HCT116 (cell line): ENCODE measurements at regions not wholly inside any gene's neighbourhood (a gene's known extent, or its start where the extent isn't known, plus 50 kb on each side); places are given as distances from the start of the nearest gene placed in this dataset.

Experiments used
- ATAC-seq: fragments of 200-7000 bp; cut with Tn5 transposase; 2 replicates; pipeline ENCODE4 v1.9.1; 2020; ENCODE audit warnings: mild to moderate bottlenecking, moderate library complexity
- BruUV-seq: library from RNA; stranded (reverse); fragments of 400-500 nt; replicated peaks from 2 replicates; lab custom pipeline; 2021; lab: Mats Ljungman, UMichigan
- CTCF ChIA-PET: fragments of 300-600 bp; sonication (Branson Sonifier 250); formaldehyde crosslinking; loops from one replicate; lab custom pipeline; 2021; ENCODE audit warnings: antibody characterized with exemption; lab: Charles Lee
- POLR2A ChIA-PET: fragments of 300-600, 350-600 bp; sonication (Branson Sonifier 250); formaldehyde crosslinking; loops from one replicate; lab custom pipeline; 2021; ENCODE audit warnings: antibody characterized with exemption; lab: Charles Lee
- RAD21 ChIA-PET, 2 experiments: fragments of 300-600 bp; sonication (Branson Sonifier 250); formaldehyde crosslinking; loops; one replicate each; lab custom pipeline; 2023; ENCODE audit warnings: low total read pairs in 2 of 2; ENCODE audit not compliant: uncharacterized antibody in 2 of 2, unreplicated experiment in 2 of 2, low non-redundant PET in 1 of 2; lab: Charles Lee
- DNase-seq: peaks from one replicate; pipeline ENCODE4 v3.0.0-alpha.2; 2010; ENCODE audit warnings: low read depth, low spot score
- H2AFZ ChIP-seq: fragments of 200-600 bp; shearing (Covaris generic), sonication (generic); 2 replicates; pipeline ENCODE4 v1.6.1; 2017; ENCODE audit warnings: low read depth, mixed run types, mixed read lengths, antibody characterized with exemption, low read length; ENCODE audit not compliant: poor library complexity, severe bottlenecking
- H3K27ac ChIP-seq: 2 replicates; pipeline ENCODE4 v1.5.1; 2012; ENCODE audit warnings: low read depth, low read length
- H3K27me3 ChIP-seq: fragments of 200-600 bp; sonication (generic); 2 replicates; pipeline ENCODE4 v1.6.1; 2016; ENCODE audit warnings: mixed run types, low read length, mixed read lengths; ENCODE audit not compliant: insufficient read depth
- H3K36me3 ChIP-seq, 2 experiments: fragments of 200-500 bp in 1 of 2; fragments of 200-600 bp in 1 of 2; sonication (Bioruptor generic) in 1 of 2; sonication (generic) in 1 of 2; 2 replicates each; pipeline versions ENCODE4 v1.5.1 to v1.6.1; 2014 to 2016; ENCODE audit warnings: low read length in 2 of 2, inconsistent platforms in 1 of 2, mixed read lengths in 1 of 2, mixed run types in 1 of 2; ENCODE audit not compliant: insufficient read depth in 2 of 2, control insufficient read depth in 1 of 2
- H3K4me1 ChIP-seq, 2 experiments: fragments of 200-600 bp in 1 of 2; sonication (generic) in 1 of 2; 2 replicates each; pipeline versions ENCODE4 v1.5.1 to v1.6.1; 2012 to 2017; ENCODE audit warnings: low read length in 2 of 2, inconsistent platforms in 1 of 2, mild to moderate bottlenecking in 1 of 2, mixed read lengths in 1 of 2, mixed run types in 1 of 2, moderate library complexity in 1 of 2; ENCODE audit not compliant: insufficient read depth in 2 of 2, control insufficient read depth in 1 of 2
- H3K4me2 ChIP-seq: fragments of 200-600 bp; sonication (generic); 2 replicates; pipeline ENCODE4 v1.6.1; 2017; ENCODE audit warnings: mixed run types, low read length, mixed read lengths
- H3K4me3 ChIP-seq, 2 experiments: fragments of 200-600 bp in 1 of 2; sonication (generic) in 1 of 2; replicated peaks in 1 of 2; 2 replicates each; pipeline ENCODE4 v1.5.1; 2011 to 2016; ENCODE audit warnings: low read length in 2 of 2, control low read depth in 1 of 2, low read depth in 1 of 2, mild to moderate bottlenecking in 1 of 2, mixed read lengths in 1 of 2, mixed run types in 1 of 2
- H3K79me2 ChIP-seq: fragments of 200-600 bp; sonication (generic); 2 replicates; pipeline ENCODE4 v1.6.1; 2017; ENCODE audit warnings: mild to moderate bottlenecking, mixed run types, low read length, moderate library complexity, mixed read lengths; ENCODE audit not compliant: insufficient read depth
- H3K9ac ChIP-seq: fragments of 200-600 bp; sonication (generic); 2 replicates; pipeline ENCODE4 v1.6.1; 2016; ENCODE audit warnings: low read length, mixed read lengths
- H3K9me2 ChIP-seq: fragments of 200-600 bp; sonication (generic), shearing (Covaris generic); 2 replicates; pipeline ENCODE4 v1.6.1; 2017; ENCODE audit warnings: mixed run types, mild to moderate bottlenecking, moderate library complexity; ENCODE audit not compliant: insufficient read depth
- H3K9me3 ChIP-seq, 2 experiments: fragments of 200-500 bp in 1 of 2; fragments of 200-600 bp in 1 of 2; sonication (Bioruptor generic) in 1 of 2; sonication (generic) in 1 of 2; 2 replicates each; pipeline ENCODE4 v1.6.1; 2014 to 2017; ENCODE audit warnings: low read length in 2 of 2, mixed read lengths in 2 of 2, inconsistent platforms in 1 of 2, low read depth in 1 of 2, mild to moderate bottlenecking in 1 of 2, mixed run types in 1 of 2, moderate library complexity in 1 of 2; ENCODE audit not compliant: control insufficient read depth in 1 of 2, insufficient read depth in 1 of 2
- H4K20me1 ChIP-seq: fragments of 200-600 bp; sonication (generic), shearing (Covaris generic); 2 replicates; pipeline ENCODE4 v1.6.1; 2017; ENCODE audit warnings: mixed run types, mild to moderate bottlenecking, moderate library complexity; ENCODE audit not compliant: insufficient read depth
- ATF3 ChIP-seq: IDR thresholded peaks from 2 replicates; pipeline ENCODE4 v1.6.1; 2012
- CTCF ChIP-seq, 3 experiments: fragments of 200-600 bp in 1 of 3; sonication (generic) in 1 of 3; IDR thresholded peaks in 2 of 3; conservative IDR thresholded peaks in 1 of 3; 2 replicates each; pipeline ENCODE4 v1.5.1; 2012 to 2017; ENCODE audit warnings: low read depth in 2 of 3, low read length in 2 of 3, antibody characterized with exemption in 1 of 3, borderline replicate concordance in 1 of 3, control low read depth in 1 of 3, mild to moderate bottlenecking in 1 of 3, mixed read lengths in 1 of 3, mixed run types in 1 of 3, moderate library complexity in 1 of 3; ENCODE audit not compliant: insufficient read depth in 1 of 3
- EGR1 ChIP-seq: IDR thresholded peaks from 2 replicates; pipeline ENCODE4 v1.6.1; 2012; ENCODE audit warnings: low read depth
- ELF1 ChIP-seq: IDR thresholded peaks from 2 replicates; pipeline ENCODE4 v1.6.1; 2012; ENCODE audit warnings: low read depth, borderline replicate concordance
- EZH2 ChIP-seq: fragments of 200-600 bp; sonication (generic); IDR thresholded peaks from 2 replicates; pipeline ENCODE4 v1.6.1; 2017; ENCODE audit warnings: antibody characterized with exemption, mixed run types
- EZH2phosphoT487 ChIP-seq: fragments of 200-600 bp; IDR thresholded peaks from 2 replicates; pipeline ENCODE4 v1.6.1; 2018; ENCODE audit warnings: antibody characterized with exemption, borderline replicate concordance
- FOSL1 ChIP-seq: IDR thresholded peaks from 2 replicates; pipeline ENCODE4 v1.6.1; 2012; ENCODE audit warnings: low read depth
- REST ChIP-seq: IDR thresholded peaks from 2 replicates; pipeline ENCODE4 v1.6.1; 2012; ENCODE audit warnings: low read depth
- SIN3A ChIP-seq: IDR thresholded peaks from 2 replicates; pipeline ENCODE4 v1.6.1; 2012; ENCODE audit warnings: low read depth
- SP1 ChIP-seq: IDR thresholded peaks from 2 replicates; pipeline ENCODE4 v1.6.1; 2012; ENCODE audit warnings: low read depth
- TCF7L2 ChIP-seq: IDR thresholded peaks from 2 replicates; pipeline ENCODE4 v1.7.0; 2011; ENCODE audit warnings: borderline replicate concordance, inconsistent platforms; ENCODE audit not compliant: insufficient read depth, insufficient read length; ENCODE audit errors: extremely low read depth
- YY1 ChIP-seq: IDR thresholded peaks from 2 replicates; pipeline ENCODE4 v1.6.1; 2011; ENCODE audit warnings: low read length, low read depth, moderate library complexity, mild to moderate bottlenecking; ENCODE audit not compliant: insufficient replicate concordance; ENCODE audit errors: extremely low read depth
- ZFX ChIP-seq: fragments of 450-650 bp; IDR thresholded peaks from 2 replicates; pipeline ENCODE4 v1.6.1; 2017
- intact Hi-C: fragments of 100-400 bp; cut with micrococcal nuclease; formaldehyde crosslinking; loops from 2 replicates; pipeline ENCODE4 v1.10.0; 2022

- no peaks in the 10 kb centered on the region for H3K79me2 ChIP-seq
- H4K20me1 ChIP-seq: no peaks in the 10 kb centered on the region
- H3K27ac ChIP-seq: no peak overlapping the region
- no peaks in the 10 kb centered on the region for H3K36me3 ChIP-seq
- H3K4me3 ChIP-seq: no peak overlapping the region
- intact Hi-C loops: no loop called here
- no peak overlapping the region for H2AFZ ChIP-seq
- ATAC-seq: no peak
- no peaks in the 10 kb centered on the region for H3K9me3 ChIP-seq
- H3K27me3 ChIP-seq: no peaks in the 10 kb centered on the region
- H3K4me2 ChIP-seq: no peak overlapping the region
- no peaks in the 10 kb centered on the region for H3K9me2 ChIP-seq
- ChIA-PET POLR2A (no interaction called here), CTCF (no interaction called here), RAD21 (interaction anchor here in 1 of 2 experiments (1.4 kb wide), 1 partner anchor 193 kb away, joined by 4 read pairs; no protein-coding TSS in a partner anchor)
- TF ChIP-seq YY1 (no peak), TCF7L2 (no peak), EGR1 (no peak), EZH2 (no peak), ELF1 (no peak), ATF3 (no peak), CTCF (IDR thresholded peaks at IDR 0.05 in 2 of 3, conservative IDR thresholded peaks at IDR 0.05 in 1 of 3; ENCODE audit: borderline replicate concordance in 1 of 3, insufficient read depth in 1 of 3, low read depth in 2 of 3, low read length in 2 of 3) (no peak), EZH2phosphoT487 (no peak), REST (no peak), SP1 (no peak), FOSL1 (no peak), ZFX (no peak), SIN3A (no peak)
- H3K4me1 ChIP-seq: peaks cover 0 to 12% of the 10 kb centered on the region in 2 experiments; a peak in 2 of 4 replicates
- DNase-seq: no peak
- H3K9ac ChIP-seq: no peak overlapping the region
- BruUV-seq: no TSS peak
Measured at GRCh38 chr2:120482334-120482733, 136.4 kb downstream of the INHBB start.
